GM21717 (cell line): ENCODE measurements at regions not wholly inside any gene's neighbourhood (a gene's known extent, or its start where the extent isn't known, plus 50 kb on each side); places are given as distances from the start of the nearest gene placed in this dataset.
"Not testable (repeated sequence)": the region's sequence is repeated elsewhere in the genome, so short reads cannot be mapped to it uniquely, and the experiment has no call there.

ENCODE experiments used
- ATAC-seq: cut with Tn5 transposase; IDR thresholded peaks from one replicate; pipeline ENCODE4 v1.9.1; 2021; ENCODE audit warnings: mild to moderate bottlenecking, moderate library complexity; ENCODE audit not compliant: unreplicated experiment

- ATAC-seq, result no peak
Observed at GRCh38 chr21:15562748-15563147, 167.0 kb upstream of the USP25 start.

GRCh38 chr21:15564907-15565306 is 164.9 kb upstream of the USP25 start:
- no peak for ATAC-seq

- no peak for ATAC-seq
Observed at GRCh38 chr21:15566703-15567102, 163.1 kb upstream of the USP25 start.

GRCh38 chr21:15567191-15567590 is 162.6 kb upstream of the USP25 start:
- no peak for ATAC-seq

- no peak for ATAC-seq
Observed at GRCh38 chr21:15568516-15568915, 161.3 kb upstream of the USP25 start.

- ATAC-seq, result no peak
Observed at GRCh38 chr21:15586752-15587427, 142.9 kb upstream of the USP25 start.

- no peak for ATAC-seq
Observed at GRCh38 chr21:15592271-15592860, 137.4 kb upstream of the USP25 start.

GRCh38 chr21:15592957-15593356 is 136.8 kb upstream of the USP25 start:
- ATAC-seq, result no peak

- ATAC-seq, result no peak
Observed at GRCh38 chr21:15601390-15601789, 128.4 kb upstream of the USP25 start.

GRCh38 chr21:15604413-15604812 is 125.4 kb upstream of the USP25 start:
- ATAC-seq, result no peak

GRCh38 chr21:15614766-15615165 is 115.0 kb upstream of the USP25 start:
- ATAC-seq, result no peak

- ATAC-seq, result no peak
Observed at GRCh38 chr21:15616864-15617574, 112.8 kb upstream of the USP25 start.

GRCh38 chr21:15617964-15618363 is 111.8 kb upstream of the USP25 start:
- no peak for ATAC-seq

GRCh38 chr21:15620892-15621291 is 108.9 kb upstream of the USP25 start:
- no peak for ATAC-seq

GRCh38 chr21:15624646-15625045 is 105.1 kb upstream of the USP25 start:
- no peak for ATAC-seq

GRCh38 chr21:15625363-15625762 is 104.4 kb upstream of the USP25 start:
- ATAC-seq, result no peak

GRCh38 chr21:15626031-15626430 is 103.8 kb upstream of the USP25 start:
- ATAC-seq, result no peak

GRCh38 chr21:15627011-15627410 is 102.8 kb upstream of the USP25 start:
- ATAC-seq, result no peak

GRCh38 chr21:15627823-15628222 is 102.0 kb upstream of the USP25 start:
- ATAC-seq, result no peak

- no peak for ATAC-seq
Observed at GRCh38 chr21:15631342-15631741, 98.4 kb upstream of the USP25 start.

GRCh38 chr21:15634541-15634940 is 95.2 kb upstream of the USP25 start:
- not testable (repeated sequence) for ATAC-seq

- ATAC-seq, result no peak
Observed at GRCh38 chr21:15638856-15639549, 90.8 kb upstream of the USP25 start.
